ENCODE measurements at regions not wholly inside any gene's neighbourhood (a gene's known extent, or its start where the extent isn't known, plus 50 kb on each side); places are given as distances from the start of the nearest gene placed in this dataset.

DNA sequence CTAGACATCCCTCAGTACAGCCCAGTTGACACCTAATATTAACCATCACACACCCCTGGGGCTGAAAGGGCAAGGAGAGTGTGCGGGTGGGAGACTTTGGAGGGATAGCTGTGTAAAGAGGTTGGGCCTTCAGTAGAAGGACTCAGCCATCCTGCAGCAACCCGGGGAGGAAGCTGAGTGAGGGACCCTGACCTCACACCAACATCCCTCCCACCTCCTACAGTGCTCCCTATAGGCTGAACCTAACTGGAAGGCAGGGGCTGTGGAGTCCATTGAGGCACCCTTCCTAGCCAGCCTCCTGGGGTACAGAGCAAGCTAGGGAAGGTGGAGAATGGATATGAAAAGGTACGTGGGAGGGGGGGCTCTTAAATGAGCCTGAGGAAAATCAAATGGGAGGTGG, 276.3 kb downstream of the PTTG2 start:
- peak overlapping the region in 3 of 4 donors; percentile 20 to 64 (median 22) for H3K27ac ChIP-seq
- no peaks in the 10 kb centered on the region for H3K36me3 ChIP-seq (replicated peaks in 1 of 2; ENCODE audit: insufficient read depth in 1 of 2, low read depth in 2 of 2)
- intact Hi-C loops (cut with DNase I): no loop called here
- H3K4me3 ChIP-seq: no peak overlapping the region
- 65 to 70% methylated on average over 2 to 3 of the region's 3 CpGs for WGBS, 2 donors
- H3K4me1 ChIP-seq: peaks cover 20% of the 10 kb centered on the region
- DNase-seq (no peak), ATAC-seq (no peak)
- no peaks in the 10 kb centered on the region for H3K27me3 ChIP-seq
- TF ChIP-seq, protein P1, sequence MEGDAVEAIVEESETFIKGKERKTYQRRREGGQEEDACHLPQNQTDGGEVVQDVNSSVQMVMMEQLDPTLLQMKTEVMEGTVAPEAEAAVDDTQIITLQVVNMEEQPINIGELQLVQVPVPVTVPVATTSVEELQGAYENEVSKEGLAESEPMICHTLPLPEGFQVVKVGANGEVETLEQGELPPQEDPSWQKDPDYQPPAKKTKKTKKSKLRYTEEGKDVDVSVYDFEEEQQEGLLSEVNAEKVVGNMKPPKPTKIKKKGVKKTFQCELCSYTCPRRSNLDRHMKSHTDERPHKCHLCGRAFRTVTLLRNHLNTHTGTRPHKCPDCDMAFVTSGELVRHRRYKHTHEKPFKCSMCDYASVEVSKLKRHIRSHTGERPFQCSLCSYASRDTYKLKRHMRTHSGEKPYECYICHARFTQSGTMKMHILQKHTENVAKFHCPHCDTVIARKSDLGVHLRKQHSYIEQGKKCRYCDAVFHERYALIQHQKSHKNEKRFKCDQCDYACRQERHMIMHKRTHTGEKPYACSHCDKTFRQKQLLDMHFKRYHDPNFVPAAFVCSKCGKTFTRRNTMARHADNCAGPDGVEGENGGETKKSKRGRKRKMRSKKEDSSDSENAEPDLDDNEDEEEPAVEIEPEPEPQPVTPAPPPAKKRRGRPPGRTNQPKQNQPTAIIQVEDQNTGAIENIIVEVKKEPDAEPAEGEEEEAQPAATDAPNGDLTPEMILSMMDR (IDR thresholded peaks at IDR 0.05): no peak
- no peak for TF ChIP-seq POLR2A (IDR thresholded peaks at IDR 0.05)
- H3K9me3 ChIP-seq: no peaks in the 10 kb centered on the region

DNA sequence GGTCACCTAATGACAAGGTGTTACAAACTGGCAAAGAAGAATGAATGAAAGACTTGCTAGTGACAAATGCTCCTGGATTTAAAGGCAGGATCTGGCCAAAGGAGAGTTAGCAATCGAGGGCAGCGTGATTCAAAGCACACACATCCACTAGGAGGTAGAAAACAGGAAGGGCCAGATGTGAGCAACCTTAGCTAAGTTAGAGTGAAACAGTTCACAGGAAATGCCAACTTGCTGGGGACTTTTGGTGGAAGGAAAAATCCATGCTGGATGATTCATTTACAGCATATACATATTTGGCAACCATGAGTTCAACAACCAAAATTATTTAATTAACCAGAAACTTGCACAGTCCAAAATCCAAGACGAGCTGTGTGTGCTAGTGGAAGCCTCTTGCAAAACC, 276.9 kb downstream of the PTTG2 start:
- Histone ChIP-seq H3K4me1 (peaks cover 20% of the 10 kb centered on the region), H3K4me3 (no peak overlapping the region), H3K9me3 (no peaks in the 10 kb centered on the region), H3K36me3 (replicated peaks in 1 of 2; ENCODE audit: insufficient read depth in 1 of 2, low read depth in 2 of 2) (no peaks in the 10 kb centered on the region), H3K27ac (peak overlapping the region; percentile 10 to 64 (median 21)), H3K27me3 (no peaks in the 10 kb centered on the region)
- DNase-seq (peak in 2 of 4 donors; percentile 41 to 43), ATAC-seq (peak; percentile 47)
- intact Hi-C loops (cut with DNase I): no loop called here
- 36 to 42% methylated on average over 3 of the region's 3 CpGs for WGBS, 2 donors
- TF ChIP-seq, protein P1 (IDR thresholded peaks at IDR 0.05): peak in 1 of 7 experiments; percentile 21
- no peak for TF ChIP-seq POLR2A (IDR thresholded peaks at IDR 0.05)

DNA sequence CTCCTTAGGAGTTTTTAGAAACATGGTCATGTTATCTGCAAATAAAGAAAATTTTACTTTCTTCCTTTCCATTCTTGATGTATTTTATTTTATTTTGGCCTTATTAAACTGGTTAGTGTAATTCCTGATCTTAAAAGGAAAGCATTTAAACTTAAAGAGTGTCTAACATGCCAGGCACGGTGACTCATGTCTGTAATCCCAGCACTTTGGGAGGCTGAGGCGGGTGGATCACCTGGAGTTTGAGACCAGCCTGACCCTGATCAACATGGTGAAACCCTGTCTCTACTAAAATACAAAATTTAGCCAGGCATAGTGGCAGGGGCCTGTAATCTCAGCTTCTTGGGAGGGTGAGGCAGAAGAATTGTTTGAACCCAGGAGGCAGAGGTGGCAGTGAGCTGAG, 281.3 kb downstream of the PTTG2 start:
- no peak overlapping the region for H3K27ac ChIP-seq
- no peak for ATAC-seq
- DNase-seq: no peak
- no peak for TF ChIP-seq POLR2A (IDR thresholded peaks at IDR 0.05)
- TF ChIP-seq, protein P1 (IDR thresholded peaks at IDR 0.05): no peak
- 94 to 100% methylated on average over 2 of the region's 2 CpGs for WGBS, 2 donors
- H3K36me3 ChIP-seq (replicated peaks in 1 of 2; ENCODE audit: insufficient read depth in 1 of 2, low read depth in 2 of 2): no peaks in the 10 kb centered on the region
- H3K9me3 ChIP-seq: no peaks in the 10 kb centered on the region
- no peak overlapping the region for H3K4me3 ChIP-seq
- peaks cover 9% of the 10 kb centered on the region for H3K4me1 ChIP-seq
- no peaks in the 10 kb centered on the region for H3K27me3 ChIP-seq
- intact Hi-C loops (cut with DNase I): no loop called here

DNA sequence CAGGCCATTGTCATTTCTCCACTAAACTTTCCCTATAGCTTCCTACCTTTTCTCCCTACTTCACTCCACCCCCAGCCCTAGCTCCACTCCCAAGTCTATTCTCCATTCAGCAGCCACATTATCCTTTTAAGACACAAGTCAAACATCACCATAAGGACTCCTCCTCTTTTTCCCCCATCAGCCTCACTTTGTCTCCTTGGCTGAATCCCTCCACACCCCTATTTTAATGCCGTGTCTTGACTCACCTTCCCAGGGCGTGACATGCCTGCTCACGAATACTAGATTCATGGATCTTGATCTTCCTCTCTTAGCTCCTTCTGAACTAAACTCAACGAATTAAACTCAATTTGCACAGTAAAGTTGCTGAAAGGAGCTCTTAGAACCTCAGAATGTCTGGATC, 281.9 kb downstream of the PTTG2 start:
- WGBS, 2 donors: 92% methylated on average over 4 of the region's 4 CpGs
- DNase-seq (no peak), ATAC-seq (no peak)
- no peak overlapping the region for H3K27ac ChIP-seq
- H3K4me3 ChIP-seq: no peak overlapping the region
- TF ChIP-seq, protein P1 (IDR thresholded peaks at IDR 0.05): no peak
- no peak for TF ChIP-seq POLR2A (IDR thresholded peaks at IDR 0.05)
- no peaks in the 10 kb centered on the region for H3K27me3 ChIP-seq
- no peaks in the 10 kb centered on the region for H3K9me3 ChIP-seq
- peaks cover 4% of the 10 kb centered on the region for H3K4me1 ChIP-seq
- intact Hi-C loops (cut with DNase I): no loop called here
- no peaks in the 10 kb centered on the region for H3K36me3 ChIP-seq (replicated peaks in 1 of 2; ENCODE audit: insufficient read depth in 1 of 2, low read depth in 2 of 2)

DNA sequence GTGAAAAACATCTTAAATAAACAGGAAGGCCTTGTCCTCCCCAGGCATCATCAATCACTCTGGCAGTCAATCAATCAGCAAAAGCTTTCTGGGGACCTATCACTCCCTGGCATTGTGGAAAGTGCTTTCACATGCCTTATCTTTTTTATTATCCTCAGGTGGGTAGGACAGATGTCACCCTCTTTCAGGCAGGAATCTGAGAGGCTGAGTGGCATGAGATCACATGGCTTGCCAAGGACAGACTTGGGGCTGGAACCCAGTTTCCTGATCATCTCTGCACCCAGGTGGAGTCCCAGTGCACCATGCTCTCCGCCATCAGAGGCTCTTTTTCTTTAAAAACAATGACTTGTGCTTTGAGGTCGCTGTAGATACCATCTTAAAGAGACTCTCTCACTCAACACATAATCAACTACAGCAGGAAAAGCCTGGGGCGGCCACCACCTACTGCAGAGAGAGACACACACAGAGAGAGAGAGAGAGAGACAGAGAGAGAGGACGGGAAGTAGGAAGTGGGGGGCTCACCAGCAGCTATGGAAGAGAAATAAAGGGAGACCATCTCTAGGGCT, 282.7 kb downstream of the PTTG2 start:
- no peaks in the 10 kb centered on the region for H3K4me1 ChIP-seq
- no peak for ATAC-seq
- intact Hi-C loops (cut with DNase I): no loop called here
- no peak overlapping the region for H3K27ac ChIP-seq
- 71 to 77% methylated on average over 4 of the region's 4 CpGs for WGBS, 2 donors
- TF ChIP-seq, protein P1 (IDR thresholded peaks at IDR 0.05): no peak
- TF ChIP-seq POLR2A (IDR thresholded peaks at IDR 0.05): no peak
- DNase-seq: no peak
- H3K9me3 ChIP-seq: no peaks in the 10 kb centered on the region
- H3K36me3 ChIP-seq (replicated peaks in 1 of 2; ENCODE audit: insufficient read depth in 1 of 2, low read depth in 2 of 2): no peaks in the 10 kb centered on the region
- no peak overlapping the region for H3K4me3 ChIP-seq
- no peaks in the 10 kb centered on the region for H3K27me3 ChIP-seq
